NK-92 (cell line): ENCODE measurements at regions not wholly inside any gene's neighbourhood (a gene's known extent, or its start where the extent isn't known, plus 50 kb on each side); places are given as distances from the start of the nearest gene placed in this dataset.

Experiments
- DNase-seq: peaks from one replicate; lab custom pipeline; 2025; ENCODE audit not compliant: unreplicated experiment; lab: John Stamatoyannopoulos, UW

GRCh38 chr9:1201262-1201661 lies 151.1 kb downstream of the DMRT2 start:
- no peak for DNase-seq

GRCh38 chr9:1201901-1202300 lies 151.7 kb downstream of the DMRT2 start:
- DNase-seq: no peak

- DNase-seq: no peak
Measured at GRCh38 chr9:1202512-1203280, 152.5 kb downstream of the DMRT2 start.

GRCh38 chr9:1207686-1208085 lies 157.5 kb downstream of the DMRT2 start:
- no peak for DNase-seq

- no peak for DNase-seq
Measured at GRCh38 chr9:1208157-1208556, 158.0 kb downstream of the DMRT2 start.

- no peak for DNase-seq
Measured at GRCh38 chr9:1210954-1211353, 160.8 kb downstream of the DMRT2 start.

- no peak for DNase-seq
Measured at GRCh38 chr9:1216532-1216931, 166.4 kb downstream of the DMRT2 start.

- no peak for DNase-seq
Measured at GRCh38 chr9:1217076-1217475, 166.9 kb downstream of the DMRT2 start.

- no peak for DNase-seq
Measured at GRCh38 chr9:1219284-1219683, 169.1 kb downstream of the DMRT2 start.

GRCh38 chr9:1221298-1221697 lies 171.1 kb downstream of the DMRT2 start:
- no peak for DNase-seq

GRCh38 chr9:1222511-1222910 lies 172.4 kb downstream of the DMRT2 start:
- DNase-seq: no peak

GRCh38 chr9:1231998-1232919 lies 182.1 kb downstream of the DMRT2 start:
- DNase-seq: no peak

- no peak for DNase-seq
Measured at GRCh38 chr9:1233568-1233967, 183.4 kb downstream of the DMRT2 start.

GRCh38 chr9:1235650-1236049 lies 185.5 kb downstream of the DMRT2 start:
- no peak for DNase-seq

- no peak for DNase-seq
Measured at GRCh38 chr9:1236061-1236460, 185.9 kb downstream of the DMRT2 start.

- DNase-seq: no peak
Measured at GRCh38 chr9:1238407-1238806, 188.2 kb downstream of the DMRT2 start.

GRCh38 chr9:1248743-1249142 lies 198.6 kb downstream of the DMRT2 start:
- no peak for DNase-seq

GRCh38 chr9:1253064-1253979 lies 203.2 kb downstream of the DMRT2 start:
- no peak for DNase-seq

GRCh38 chr9:1254071-1254470 lies 203.9 kb downstream of the DMRT2 start:
- DNase-seq: no peak

GRCh38 chr9:1256178-1256577 lies 206.0 kb downstream of the DMRT2 start:
- no peak for DNase-seq

GRCh38 chr9:1261266-1261665 lies 211.1 kb downstream of the DMRT2 start:
- no peak for DNase-seq
